A673 (cell line): ENCODE measurements at regions not wholly inside any gene's neighbourhood (a gene's known extent, or its start where the extent isn't known, plus 50 kb on each side); places are given as distances from the start of the nearest gene placed in this dataset.

Experiments used
- CTCF ChIP-seq: fragments of 300-800, 200-600 bp; sonication (generic); conservative IDR thresholded peaks from 2 replicates; pipeline ENCODE4 v1.5.1; 2017; ENCODE audit warnings: low read depth, mild to moderate bottlenecking, antibody characterized with exemption, low read length, moderate library complexity, mixed read lengths
- EZH2 ChIP-seq: fragments of 200-600 bp; sonication (generic); IDR thresholded peaks from 2 replicates; pipeline ENCODE4 v1.6.1; 2017; ENCODE audit warnings: borderline replicate concordance, low read depth, mild to moderate bottlenecking, mixed read lengths, antibody characterized with exemption, low read length; ENCODE audit not compliant: poor library complexity, severe bottlenecking

DNA sequence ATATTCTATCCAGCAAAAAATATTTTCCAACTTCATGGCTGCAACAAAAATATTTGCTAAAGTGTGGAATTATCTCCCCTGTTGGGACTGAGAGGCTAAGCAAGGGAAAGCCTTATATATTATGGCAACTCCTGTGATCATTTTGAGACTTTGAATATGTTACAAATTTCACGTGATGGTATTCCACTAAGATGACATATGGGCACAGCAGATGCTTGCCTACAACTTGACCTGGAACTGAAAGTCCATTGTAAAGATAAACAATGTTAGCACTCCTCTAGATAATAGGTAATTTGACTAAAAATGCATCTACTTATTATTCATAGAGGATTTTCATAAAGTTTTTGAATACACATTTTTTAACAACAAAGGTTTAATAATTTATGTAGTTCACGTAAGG, 1141.5 kb upstream of the CDH6 start:
- TF ChIP-seq EZH2 = no peak
- no peak for TF ChIP-seq CTCF
